ENCODE measurements at regions not wholly inside any gene's neighbourhood (a gene's known extent, or its start where the extent isn't known, plus 50 kb on each side); places are given as distances from the start of the nearest gene placed in this dataset.
"Not testable (repeated sequence)": the region's sequence is repeated elsewhere in the genome, so short reads cannot be mapped to it uniquely, and the experiment has no call there.

DNA sequence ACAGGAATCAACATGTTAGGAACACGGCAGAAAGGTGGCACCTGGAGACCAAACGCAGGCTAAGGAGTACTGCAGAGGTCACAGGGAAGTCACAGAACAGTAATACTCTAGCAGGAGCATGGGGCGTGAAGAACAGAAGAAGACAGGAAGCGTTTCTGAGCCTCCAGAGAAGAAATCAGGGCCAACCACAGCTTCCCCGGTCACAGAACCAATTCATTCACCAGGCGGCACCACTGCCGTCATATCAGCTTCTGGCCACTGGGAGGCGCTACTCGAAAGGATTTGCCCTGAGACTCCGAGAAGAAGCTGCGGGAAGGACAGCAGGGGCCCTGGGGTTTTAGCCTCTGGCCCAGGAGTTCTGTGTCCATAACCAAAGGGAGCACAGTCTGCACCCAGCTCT, 78.0 kb upstream of the DRD5 start:
- TF ChIP-seq, protein P1, sequence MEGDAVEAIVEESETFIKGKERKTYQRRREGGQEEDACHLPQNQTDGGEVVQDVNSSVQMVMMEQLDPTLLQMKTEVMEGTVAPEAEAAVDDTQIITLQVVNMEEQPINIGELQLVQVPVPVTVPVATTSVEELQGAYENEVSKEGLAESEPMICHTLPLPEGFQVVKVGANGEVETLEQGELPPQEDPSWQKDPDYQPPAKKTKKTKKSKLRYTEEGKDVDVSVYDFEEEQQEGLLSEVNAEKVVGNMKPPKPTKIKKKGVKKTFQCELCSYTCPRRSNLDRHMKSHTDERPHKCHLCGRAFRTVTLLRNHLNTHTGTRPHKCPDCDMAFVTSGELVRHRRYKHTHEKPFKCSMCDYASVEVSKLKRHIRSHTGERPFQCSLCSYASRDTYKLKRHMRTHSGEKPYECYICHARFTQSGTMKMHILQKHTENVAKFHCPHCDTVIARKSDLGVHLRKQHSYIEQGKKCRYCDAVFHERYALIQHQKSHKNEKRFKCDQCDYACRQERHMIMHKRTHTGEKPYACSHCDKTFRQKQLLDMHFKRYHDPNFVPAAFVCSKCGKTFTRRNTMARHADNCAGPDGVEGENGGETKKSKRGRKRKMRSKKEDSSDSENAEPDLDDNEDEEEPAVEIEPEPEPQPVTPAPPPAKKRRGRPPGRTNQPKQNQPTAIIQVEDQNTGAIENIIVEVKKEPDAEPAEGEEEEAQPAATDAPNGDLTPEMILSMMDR (IDR thresholded peaks at IDR 0.05; ENCODE audit: control extremely low read depth, extremely low read depth, low read depth, missing control alignments): peak; percentile 84
- CTCF ChIA-PET: interaction anchor here (0.7 to 6.0 kb wide), 16 partner anchors 8 to 846 kb away, joined by 3 to 76 read pairs (median 4); no protein-coding TSS in a partner anchor
- DNase-seq (ENCODE audit: extremely low spot score): peak; percentile 58
- POLR2A ChIA-PET: no interaction called here

DNA sequence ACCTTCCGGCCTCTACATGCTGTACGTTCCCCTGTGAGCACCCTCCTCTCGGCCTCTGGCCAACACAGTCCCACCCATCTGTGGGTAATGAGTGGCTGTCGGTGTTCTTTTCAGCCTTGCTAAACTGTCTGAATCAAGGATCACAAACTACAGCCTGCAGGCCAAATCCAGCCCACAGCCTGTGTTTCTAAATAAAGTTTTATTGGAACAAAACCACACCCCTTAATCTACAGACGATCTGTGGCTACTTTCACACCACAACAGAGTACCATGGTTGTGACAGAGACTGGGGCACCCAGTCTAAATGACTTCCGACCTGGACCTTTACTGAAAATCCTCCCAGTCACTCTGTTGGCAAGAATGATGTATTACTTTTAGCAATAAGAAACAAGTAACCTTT, 77.3 kb upstream of the DRD5 start:
- CTCF ChIA-PET: interaction anchor here (0.7 to 6.0 kb wide), 19 partner anchors 9 to 845 kb away, joined by 3 to 76 read pairs (median 3); no protein-coding TSS in a partner anchor
- POLR2A ChIA-PET; DNase-seq (ENCODE audit: extremely low spot score): not testable (repeated sequence)

DNA sequence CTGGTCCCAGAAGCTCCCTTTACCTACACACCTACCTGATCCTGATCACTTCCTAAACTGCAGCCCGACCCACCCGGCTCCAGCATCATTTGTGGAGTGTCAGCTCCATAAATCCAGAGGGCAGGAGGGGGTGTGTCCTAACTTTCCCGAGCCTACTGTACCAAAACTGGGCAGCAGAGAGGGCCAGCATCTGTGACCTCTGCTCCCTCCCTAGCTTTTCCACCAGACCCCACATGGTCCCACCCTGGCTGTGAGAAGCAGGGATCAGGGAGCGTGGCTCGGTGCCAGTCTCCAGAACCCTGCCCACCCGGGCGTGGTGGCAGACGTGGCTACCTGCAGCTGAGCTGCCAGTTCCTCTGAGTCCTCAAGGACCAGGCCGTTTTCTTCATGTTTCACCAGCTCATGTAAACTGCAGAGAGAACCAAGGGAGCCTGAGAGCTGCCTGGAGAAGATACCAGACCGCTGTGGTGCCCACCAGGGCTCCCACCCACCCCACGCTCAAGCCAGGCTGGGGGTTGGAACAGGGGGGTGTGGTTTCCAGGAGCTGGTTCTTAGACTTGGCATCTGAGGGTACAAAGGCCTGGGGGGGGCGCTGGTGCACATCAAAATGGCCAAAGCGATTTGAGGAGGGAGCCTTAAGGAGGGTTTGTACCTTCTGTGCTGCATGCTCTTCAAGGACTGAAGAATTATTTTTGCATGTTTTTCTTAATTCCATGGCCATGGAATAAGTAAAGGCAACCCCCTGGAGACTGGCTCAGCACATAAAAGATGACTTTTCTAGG, 76.7 kb upstream of the DRD5 start:
- POLR2A ChIA-PET: no interaction called here
- TF ChIP-seq, protein P1 (IDR thresholded peaks at IDR 0.05; ENCODE audit: control extremely low read depth, extremely low read depth, low read depth, missing control alignments): no peak
- DNase-seq (ENCODE audit: extremely low spot score): no peak
- CTCF ChIA-PET: interaction anchor here (0.8 to 6.0 kb wide), 9 partner anchors 13 to 319 kb away, joined by 3 to 76 read pairs (median 4); no protein-coding TSS in a partner anchor

DNA sequence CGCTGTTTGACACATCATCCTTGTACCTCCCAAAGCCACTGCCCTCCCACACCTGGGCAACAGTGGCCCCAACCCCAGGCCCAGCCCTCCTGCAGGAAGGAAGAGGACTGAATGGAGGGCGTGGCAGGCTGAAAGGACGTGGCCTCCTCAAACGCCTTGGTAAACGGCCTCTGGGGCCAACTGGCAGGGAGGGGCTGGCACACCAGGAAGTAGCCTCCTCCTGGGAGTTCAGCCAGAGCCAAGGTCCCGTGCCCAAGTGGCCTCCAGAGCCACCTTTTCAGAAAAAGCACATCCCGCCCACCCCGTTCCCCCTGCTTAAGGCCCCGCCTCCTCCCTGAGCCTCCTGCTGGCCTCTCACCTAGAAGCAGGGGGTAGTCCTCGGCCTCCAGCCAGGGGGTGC, 74.2 kb upstream of the DRD5 start:
- DNase-seq (ENCODE audit: extremely low spot score); POLR2A ChIA-PET: not testable (repeated sequence)
- CTCF ChIA-PET: interaction anchor here (6.0 kb wide), 1 partner anchor 308 kb away, joined by 76 read pairs; no protein-coding TSS in a partner anchor

DNA sequence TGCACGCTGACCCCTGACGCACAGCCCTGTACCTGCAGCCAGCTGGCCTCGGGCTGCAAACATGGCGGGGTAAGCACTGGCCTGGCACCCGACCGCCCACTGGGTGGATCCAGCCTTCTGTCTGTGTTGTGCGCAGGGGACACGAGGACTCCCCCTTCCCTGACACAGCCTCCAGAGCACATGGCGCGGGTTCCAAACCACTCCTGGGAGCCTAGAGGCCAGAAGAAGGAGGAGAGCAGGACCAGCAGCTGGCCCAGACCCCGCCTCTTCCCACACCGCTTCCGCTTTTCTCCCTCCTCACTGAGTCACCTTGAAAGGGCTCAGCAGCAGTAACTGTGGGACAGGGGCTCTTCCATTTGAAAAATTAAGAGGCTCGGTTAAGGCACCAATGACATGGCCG, 73.5 kb upstream of the DRD5 start:
- CTCF ChIA-PET; POLR2A ChIA-PET; DNase-seq (ENCODE audit: extremely low spot score): not testable (repeated sequence)

DNA sequence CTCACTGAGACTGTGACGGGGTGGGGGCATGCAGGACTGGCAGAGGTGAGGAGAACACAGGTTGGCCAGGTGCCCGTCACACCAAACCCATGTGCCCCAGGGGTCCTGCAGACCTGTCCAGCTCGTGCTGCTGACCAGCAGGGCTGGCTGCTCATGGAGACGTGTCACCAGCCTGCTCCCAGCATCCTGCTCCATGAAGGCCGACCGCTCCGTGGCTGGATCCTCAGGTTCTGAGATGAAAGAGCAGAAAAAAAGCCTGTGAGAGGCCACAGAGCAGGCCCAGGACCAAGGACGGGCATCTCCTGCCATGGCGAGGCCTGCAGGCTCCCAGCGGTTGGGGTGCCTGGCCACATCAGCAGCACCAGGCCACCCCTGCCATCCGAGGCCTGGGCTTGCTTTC, 71.7 kb upstream of the DRD5 start:
- TF ChIP-seq, protein P1 (IDR thresholded peaks at IDR 0.05; ENCODE audit: control extremely low read depth, extremely low read depth, low read depth, missing control alignments): no peak
- ChIA-PET CTCF (no interaction called here), POLR2A (no interaction called here)
- DNase-seq (ENCODE audit: extremely low spot score): no peak

DNA sequence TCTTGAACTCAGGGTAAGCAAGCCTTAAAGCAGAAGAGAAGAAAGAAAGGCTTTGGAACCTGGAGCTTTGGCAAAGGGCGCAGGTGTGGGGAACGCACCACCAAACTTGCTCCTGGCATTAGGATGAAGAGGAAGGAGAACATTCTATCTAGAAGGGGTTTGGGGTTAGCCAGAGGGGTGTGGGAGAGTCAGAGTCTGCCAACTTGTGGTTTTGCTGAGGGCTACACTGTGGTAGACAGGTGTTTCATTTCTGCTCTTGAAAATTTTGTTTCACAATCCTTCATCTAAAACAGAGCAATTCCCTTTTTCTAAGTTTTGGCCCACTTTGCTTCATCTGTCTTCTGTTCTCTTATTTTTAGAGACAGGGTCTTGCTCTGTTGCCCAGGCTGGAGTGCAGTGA, 66.2 kb upstream of the DRD5 start:
- CTCF ChIA-PET; DNase-seq (ENCODE audit: extremely low spot score); POLR2A ChIA-PET: not testable (repeated sequence)

DNA sequence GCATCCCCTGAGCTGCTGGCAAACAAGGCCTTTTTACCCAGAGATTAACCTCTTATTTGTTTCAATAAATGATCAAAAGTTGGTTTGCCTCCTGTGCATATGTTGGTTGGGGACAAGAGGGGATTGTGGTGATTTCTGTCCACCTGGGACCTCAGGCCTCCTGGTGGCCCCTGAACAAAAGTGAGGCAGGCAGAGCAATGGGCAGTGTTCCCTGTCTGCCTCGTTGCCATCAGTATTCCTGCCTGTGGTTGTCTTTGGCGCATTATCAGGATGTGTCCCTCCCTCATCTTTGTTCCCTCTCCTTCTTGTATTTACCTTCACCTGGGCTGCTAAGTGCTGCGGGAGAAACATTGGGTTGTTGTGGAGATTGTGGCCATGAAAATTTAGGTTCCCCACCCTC, 65.3 kb upstream of the DRD5 start:
- CTCF ChIA-PET: no interaction called here
- POLR2A ChIA-PET: no interaction called here
- TF ChIP-seq, protein P1 (IDR thresholded peaks at IDR 0.05; ENCODE audit: control extremely low read depth, extremely low read depth, low read depth, missing control alignments): no peak
- DNase-seq (ENCODE audit: extremely low spot score): no peak

DNA sequence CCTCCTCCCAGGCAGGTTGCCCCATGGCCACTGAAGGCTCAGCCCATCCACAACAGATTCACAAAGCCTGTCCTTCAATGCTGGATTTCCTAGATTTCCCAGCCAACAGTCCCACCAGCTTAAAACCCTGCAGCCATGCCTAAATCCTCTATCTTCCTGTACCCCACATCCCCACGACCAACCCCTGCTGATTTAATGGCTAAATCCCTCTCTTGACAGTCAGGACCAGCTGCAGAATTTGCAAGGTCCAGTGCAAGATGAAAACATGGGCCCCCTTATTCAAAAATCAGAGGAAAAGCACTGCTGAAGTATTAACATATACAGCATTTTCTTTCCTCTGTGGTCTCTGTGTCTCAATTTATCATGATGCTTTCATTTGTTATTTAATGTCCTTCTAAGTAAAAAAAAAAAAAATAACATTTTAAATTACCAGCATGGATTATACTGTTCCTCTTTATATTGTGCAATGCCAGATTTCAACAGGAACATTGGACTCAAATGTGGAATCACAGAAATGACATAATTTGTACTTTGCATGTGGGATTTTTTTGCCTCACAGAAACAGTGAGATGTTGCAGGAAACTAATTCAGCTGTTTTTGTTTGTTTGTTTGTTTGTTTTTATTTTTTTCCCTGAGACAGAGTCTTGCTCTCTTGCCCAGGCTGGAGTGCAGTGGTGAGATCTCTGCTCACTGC, 63.0 kb upstream of the DRD5 start:
- POLR2A ChIA-PET; DNase-seq (ENCODE audit: extremely low spot score): not testable (repeated sequence)
- CTCF ChIA-PET: interaction anchor here (0.9 kb wide), 1 partner anchor 9 kb away, joined by 3 read pairs; no protein-coding TSS in a partner anchor

DNA sequence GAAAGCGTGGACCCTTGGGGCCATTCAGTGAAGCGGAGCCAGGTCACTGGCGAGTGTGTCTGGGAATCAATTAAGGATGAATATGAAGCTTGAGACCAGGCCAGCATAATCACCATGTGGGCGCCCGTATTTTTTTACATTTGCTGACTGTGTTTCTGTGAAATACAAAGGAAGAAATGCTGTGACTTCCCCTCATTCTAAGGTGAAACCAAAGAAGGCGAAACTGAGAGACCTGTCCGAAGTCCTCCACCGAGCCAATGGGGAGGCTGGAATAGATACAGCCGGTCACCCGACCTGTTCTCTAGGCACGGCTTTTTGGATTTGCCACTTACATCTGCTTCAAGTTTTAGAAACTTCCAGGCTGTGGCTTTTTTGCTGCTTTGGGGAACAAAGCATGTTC, 59.3 kb upstream of the DRD5 start:
- POLR2A ChIA-PET; DNase-seq (ENCODE audit: extremely low spot score); CTCF ChIA-PET: not testable (repeated sequence)

Measured in GM10248 (cell line).